Kidney epithelial cell (primary cell): ENCODE measurements at regions not wholly inside any gene's neighbourhood (a gene's known extent, or its start where the extent isn't known, plus 50 kb on each side); places are given as distances from the start of the nearest gene placed in this dataset.

Source experiments
- DNase-seq: peaks from one replicate; pipeline ENCODE4 v3.0.0-alpha.2; 2010; ENCODE audit warnings: low read depth
- H3K27me3 ChIP-seq: 2 replicates; pipeline ENCODE4 v1.6.0; 2011; ENCODE audit warnings: low read length; ENCODE audit not compliant: control insufficient read depth, insufficient read depth
- H3K36me3 ChIP-seq: 2 replicates; pipeline ENCODE4 v1.5.1; 2011; ENCODE audit warnings: low read length; ENCODE audit not compliant: control insufficient read depth, insufficient read depth
- H3K4me3 ChIP-seq: 2 replicates; pipeline ENCODE4 v1.5.1; 2011; ENCODE audit warnings: low read depth, mild to moderate bottlenecking, control low read depth, low read length
- TF ChIP-seq, protein P1 (sequence below): IDR thresholded peaks from 2 replicates; pipeline ENCODE4 v1.5.1; 2011; ENCODE audit warnings: mild to moderate bottlenecking, moderate library complexity, low read length, control low read depth, inconsistent platforms; ENCODE audit not compliant: insufficient read depth, poor library complexity, severe bottlenecking

DNA sequence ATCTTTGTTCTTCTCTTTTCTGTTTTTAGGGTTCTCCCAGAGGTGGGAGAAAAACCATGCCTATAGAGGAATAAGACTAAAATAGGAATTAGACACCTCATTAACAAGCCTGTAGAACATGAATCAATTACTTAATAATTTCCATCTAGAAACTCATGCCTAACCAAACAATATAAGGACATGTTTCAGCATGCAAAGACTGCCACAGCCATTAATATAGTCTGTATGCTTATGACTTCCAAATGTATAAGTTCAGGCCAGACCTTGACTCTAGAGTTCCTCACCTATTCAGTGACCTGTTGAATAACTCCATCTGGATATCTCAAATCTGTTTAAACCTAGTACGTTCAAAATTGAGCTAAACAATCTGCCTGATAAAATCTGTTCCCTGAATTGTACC is 304.6 kb downstream of the BMP4 start:
- DNase-seq = no peak
- Histone ChIP-seq H3K36me3 (no peaks in the 10 kb centered on the region), H3K27me3 (no peaks in the 10 kb centered on the region), H3K4me3 (no peak overlapping the region)
- TF ChIP-seq, protein P1, sequence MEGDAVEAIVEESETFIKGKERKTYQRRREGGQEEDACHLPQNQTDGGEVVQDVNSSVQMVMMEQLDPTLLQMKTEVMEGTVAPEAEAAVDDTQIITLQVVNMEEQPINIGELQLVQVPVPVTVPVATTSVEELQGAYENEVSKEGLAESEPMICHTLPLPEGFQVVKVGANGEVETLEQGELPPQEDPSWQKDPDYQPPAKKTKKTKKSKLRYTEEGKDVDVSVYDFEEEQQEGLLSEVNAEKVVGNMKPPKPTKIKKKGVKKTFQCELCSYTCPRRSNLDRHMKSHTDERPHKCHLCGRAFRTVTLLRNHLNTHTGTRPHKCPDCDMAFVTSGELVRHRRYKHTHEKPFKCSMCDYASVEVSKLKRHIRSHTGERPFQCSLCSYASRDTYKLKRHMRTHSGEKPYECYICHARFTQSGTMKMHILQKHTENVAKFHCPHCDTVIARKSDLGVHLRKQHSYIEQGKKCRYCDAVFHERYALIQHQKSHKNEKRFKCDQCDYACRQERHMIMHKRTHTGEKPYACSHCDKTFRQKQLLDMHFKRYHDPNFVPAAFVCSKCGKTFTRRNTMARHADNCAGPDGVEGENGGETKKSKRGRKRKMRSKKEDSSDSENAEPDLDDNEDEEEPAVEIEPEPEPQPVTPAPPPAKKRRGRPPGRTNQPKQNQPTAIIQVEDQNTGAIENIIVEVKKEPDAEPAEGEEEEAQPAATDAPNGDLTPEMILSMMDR = no peak

DNA sequence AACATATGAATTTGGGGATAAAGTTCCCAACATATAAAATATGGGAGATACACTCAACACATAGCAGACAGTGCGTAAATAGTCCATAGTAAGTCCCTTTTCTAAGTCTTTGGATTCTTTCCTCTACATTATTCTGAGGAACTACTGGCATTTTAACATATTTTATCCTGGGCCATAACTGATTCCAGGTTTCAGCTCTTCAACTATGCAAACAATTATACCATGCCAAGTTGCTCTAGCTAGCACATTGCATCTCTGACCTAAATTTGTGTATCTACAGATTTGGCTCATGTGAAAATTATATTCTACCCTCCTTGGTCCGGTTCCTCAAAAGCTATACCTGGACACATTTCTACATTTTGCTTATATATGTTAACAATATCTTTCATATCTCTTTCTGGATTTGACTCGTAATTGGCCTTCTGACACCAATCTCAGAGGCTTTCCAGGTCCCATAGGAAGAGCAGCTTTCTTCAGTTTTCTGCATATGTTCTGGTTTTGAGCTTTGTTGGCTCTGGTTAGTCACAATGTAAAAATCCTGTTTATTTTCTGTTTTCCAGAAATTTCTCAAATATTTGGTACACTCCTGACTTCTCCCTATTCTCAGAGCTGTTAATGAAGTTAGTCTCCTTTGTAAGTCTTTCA is 305.4 kb downstream of the BMP4 start:
- H3K4me3 ChIP-seq = no peak overlapping the region
- DNase-seq = no peak
- TF ChIP-seq, protein P1 = no peak
- H3K27me3 ChIP-seq = no peaks in the 10 kb centered on the region
- H3K36me3 ChIP-seq = no peaks in the 10 kb centered on the region

DNA sequence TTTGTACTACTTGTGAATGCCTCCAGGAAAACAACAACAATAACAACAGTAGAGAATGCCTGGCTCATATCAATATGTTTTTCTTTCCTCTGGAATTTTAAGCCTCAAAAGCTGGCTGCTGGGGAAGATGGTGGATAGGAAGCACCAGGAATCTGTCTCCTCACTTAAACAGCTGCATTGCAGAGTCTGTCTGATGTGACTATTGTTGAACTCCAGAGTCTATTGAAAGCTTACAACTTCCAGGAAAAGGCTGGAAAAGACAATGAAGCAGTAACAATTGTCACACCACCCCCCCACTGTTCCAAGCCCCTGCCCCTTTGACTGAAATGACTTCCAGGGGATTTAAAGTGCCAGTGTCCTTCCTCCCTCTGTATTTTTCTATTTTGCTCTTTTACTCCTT is 309.7 kb downstream of the BMP4 start:
- Histone ChIP-seq H3K4me3 (no peak overlapping the region), H3K27me3 (no peaks in the 10 kb centered on the region)
- TF ChIP-seq, protein P1 = no peak

DNA sequence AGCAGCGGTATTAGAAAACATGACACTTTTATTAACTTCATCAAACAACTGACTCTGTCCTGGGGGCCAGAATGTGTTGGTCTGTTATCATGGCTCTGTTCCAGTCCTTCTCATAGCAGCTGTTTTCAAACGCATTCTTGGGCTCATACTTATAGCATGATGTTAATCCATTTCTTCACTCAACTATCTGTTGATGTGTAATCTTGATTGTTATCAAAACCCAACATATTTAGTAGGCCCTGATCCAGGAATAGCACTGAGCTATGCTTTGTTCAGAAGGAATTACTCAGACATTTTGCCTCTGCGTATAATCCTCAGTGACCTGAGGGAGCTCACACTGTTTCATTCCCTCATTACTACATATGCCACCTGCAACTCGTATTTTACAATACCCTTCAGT is 315.9 kb downstream of the BMP4 start:
- TF ChIP-seq, protein P1 = no peak
- H3K4me3 ChIP-seq = no peak overlapping the region
- no peaks in the 10 kb centered on the region for H3K27me3 ChIP-seq
- DNase-seq = no peak
- no peaks in the 10 kb centered on the region for H3K36me3 ChIP-seq

More for the DNA sequence above, 309.7 kb downstream of the BMP4 start:
- no peaks in the 10 kb centered on the region for H3K36me3 ChIP-seq
- no peak for DNase-seq

DNA sequence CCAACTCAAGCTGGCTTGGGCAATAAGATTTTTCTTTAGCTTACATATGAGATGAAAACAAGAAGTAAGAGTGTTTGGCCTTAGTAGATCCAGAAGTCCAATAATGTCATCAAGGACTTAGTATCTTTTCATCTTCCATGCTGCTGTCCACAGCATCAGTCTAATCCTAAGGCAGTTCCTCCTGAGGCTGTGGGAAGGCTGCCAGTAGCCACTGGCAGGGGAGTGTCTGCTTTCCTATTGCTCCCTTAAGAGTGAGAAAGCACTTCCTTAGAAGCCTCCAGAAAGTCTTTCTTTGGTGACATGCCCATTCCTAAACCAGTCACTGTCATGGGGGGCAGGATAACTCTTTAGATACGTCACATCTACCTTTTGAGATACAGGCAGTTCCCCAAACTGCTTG is 317.7 kb downstream of the BMP4 start:
- Histone ChIP-seq H3K27me3 (no peaks in the 10 kb centered on the region), H3K36me3 (no peaks in the 10 kb centered on the region), H3K4me3 (no peak overlapping the region)
- no peak for DNase-seq
- TF ChIP-seq, protein P1 = no peak

DNA sequence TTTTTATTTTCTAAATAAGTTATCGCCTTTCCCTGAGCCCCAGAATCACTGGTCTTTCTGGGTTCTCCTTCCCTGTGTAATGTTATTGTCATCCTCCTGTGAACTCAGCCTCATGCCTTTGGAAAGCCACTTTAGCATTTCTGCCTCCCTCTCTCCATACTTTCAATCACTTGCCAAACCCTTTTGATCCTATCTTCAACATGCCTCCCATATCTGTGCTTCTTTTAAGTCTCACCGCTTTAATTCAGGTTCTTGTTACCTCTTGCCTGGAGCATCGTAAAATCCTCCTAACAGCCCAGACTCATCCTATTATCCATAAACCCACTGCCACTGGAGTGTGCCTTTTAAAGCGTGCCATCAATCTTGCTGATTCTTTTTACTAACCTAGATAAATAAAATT is 321.8 kb downstream of the BMP4 start:
- H3K4me3 ChIP-seq = no peak overlapping the region
- DNase-seq = no peak
- TF ChIP-seq, protein P1 = no peak
- H3K36me3 ChIP-seq = no peaks in the 10 kb centered on the region
- H3K27me3 ChIP-seq = no peaks in the 10 kb centered on the region
